AG10803 (cell line): ENCODE measurements at regions not wholly inside any gene's neighbourhood (a gene's known extent, or its start where the extent isn't known, plus 50 kb on each side); places are given as distances from the start of the nearest gene placed in this dataset.
A peak's percentile ranks its signal among the peaks of the same experiment; 100 is the strongest.
"Not testable (repeated sequence)": the region's sequence is repeated elsewhere in the genome, so short reads cannot be mapped to it uniquely, and the experiment has no call there.

Experiments used
- DNase-seq: peaks from one replicate; pipeline ENCODE4 v3.0.0; 2010; ENCODE audit warnings: low read depth
- H3K4me3 ChIP-seq: 2 replicates; pipeline ENCODE4 v1.5.1; 2011; ENCODE audit warnings: mild to moderate bottlenecking, low read length, control low read depth
- TF ChIP-seq, protein P1 (sequence below): conservative IDR thresholded peaks from 2 replicates; pipeline ENCODE4 v1.5.1; 2011; ENCODE audit warnings: mild to moderate bottlenecking, low read length, control low read depth, inconsistent platforms

DNA sequence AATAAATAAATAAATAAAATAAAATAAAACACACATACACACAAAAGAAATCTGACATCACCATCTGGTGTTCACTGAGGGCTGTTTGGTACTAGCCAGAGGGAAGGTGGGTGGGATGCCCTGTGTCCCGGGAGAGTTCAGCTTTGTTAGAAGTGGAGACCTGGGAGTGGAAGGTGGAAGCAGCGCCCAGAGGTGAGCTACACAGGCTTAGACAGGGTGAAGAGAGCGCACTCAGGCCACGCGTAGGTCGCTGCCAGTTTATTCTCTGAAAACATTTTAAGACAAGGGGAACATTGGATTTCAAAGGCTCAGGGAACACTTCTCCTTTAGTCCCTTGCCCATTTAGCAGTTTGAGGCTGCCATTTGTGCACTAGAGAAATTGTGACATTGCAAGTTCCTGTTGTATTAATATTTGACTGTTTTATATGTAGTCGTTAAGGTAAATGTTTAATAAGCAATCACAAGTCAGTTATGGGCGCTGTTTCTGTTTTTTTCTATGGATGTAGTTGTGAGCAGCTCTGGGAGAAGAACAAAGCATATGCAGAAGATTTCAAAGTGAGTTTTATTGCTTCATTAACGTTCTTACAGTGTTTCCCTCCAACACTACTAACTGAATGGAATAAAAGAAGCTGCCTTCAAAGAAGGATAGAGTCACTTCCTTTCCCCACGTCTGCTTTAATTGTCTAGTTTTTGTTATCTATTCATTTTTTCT is 405.5 kb upstream of the NR3C2 start:
- H3K4me3 ChIP-seq: no peak overlapping the region
- DNase-seq: no peak
- TF ChIP-seq, protein P1, sequence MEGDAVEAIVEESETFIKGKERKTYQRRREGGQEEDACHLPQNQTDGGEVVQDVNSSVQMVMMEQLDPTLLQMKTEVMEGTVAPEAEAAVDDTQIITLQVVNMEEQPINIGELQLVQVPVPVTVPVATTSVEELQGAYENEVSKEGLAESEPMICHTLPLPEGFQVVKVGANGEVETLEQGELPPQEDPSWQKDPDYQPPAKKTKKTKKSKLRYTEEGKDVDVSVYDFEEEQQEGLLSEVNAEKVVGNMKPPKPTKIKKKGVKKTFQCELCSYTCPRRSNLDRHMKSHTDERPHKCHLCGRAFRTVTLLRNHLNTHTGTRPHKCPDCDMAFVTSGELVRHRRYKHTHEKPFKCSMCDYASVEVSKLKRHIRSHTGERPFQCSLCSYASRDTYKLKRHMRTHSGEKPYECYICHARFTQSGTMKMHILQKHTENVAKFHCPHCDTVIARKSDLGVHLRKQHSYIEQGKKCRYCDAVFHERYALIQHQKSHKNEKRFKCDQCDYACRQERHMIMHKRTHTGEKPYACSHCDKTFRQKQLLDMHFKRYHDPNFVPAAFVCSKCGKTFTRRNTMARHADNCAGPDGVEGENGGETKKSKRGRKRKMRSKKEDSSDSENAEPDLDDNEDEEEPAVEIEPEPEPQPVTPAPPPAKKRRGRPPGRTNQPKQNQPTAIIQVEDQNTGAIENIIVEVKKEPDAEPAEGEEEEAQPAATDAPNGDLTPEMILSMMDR: no peak

DNA sequence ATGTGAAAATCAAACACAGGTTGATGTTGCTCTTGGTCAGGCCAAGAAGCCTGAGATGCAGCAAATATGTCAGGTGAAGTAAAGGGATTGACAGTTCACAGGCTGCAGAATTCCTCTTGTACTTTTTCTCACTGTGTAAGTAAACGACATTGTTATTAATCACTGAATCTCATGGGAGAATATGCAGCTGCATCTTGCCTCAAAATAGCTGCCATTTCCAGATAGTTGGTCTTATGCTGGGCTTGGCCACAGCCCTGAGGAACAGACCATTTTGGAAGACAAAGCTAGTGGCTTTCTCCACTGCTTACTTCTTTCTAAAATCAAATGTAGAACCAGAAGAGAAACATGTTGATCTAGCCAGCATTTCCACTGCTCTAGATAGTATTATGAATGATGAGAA is 403.4 kb upstream of the NR3C2 start:
- TF ChIP-seq, protein P1: no peak

DNA sequence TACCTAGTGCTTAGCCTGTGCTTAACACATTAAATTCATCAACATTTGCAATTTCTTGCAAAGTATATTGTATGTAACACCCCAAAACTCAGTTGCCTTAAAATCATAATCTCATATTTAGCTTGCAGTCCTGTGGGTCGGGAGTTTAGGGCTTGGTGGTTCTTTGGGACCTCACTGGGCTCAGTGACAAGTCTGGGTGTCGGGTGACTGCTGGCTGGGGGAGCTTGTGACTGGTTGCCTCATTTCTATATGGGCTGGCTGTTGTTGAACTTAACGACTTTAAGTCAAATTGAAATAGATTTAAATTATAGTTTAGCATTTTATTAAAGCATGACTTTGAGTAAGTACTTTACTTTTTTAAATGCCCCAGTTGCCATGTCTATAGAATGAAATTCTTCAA is 401.4 kb upstream of the NR3C2 start:
- no peak for DNase-seq
- TF ChIP-seq, protein P1: no peak
- H3K4me3 ChIP-seq: no peak overlapping the region

More for the DNA sequence above, 403.4 kb upstream of the NR3C2 start:
- DNase-seq: no peak
- no peak overlapping the region for H3K4me3 ChIP-seq

DNA sequence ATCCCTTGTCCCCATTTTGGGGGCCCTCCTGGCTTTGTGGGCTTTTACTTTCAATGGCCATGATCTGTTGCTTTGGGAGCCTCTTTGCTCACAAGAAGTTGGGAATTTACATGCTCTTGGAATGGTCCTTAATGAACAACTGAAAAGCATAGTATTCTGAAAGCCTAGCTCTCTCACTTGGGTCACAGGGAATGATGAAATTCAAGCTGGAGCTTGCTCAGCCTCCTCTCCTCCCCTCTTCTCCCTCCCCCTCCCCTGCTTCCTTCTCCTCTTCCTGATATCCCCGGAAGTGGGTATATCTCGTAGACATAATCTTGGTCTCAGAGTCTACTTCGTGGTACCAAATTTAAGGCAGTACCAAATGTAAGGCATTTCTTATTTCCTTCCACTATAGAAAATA is 400.6 kb upstream of the NR3C2 start:
- TF ChIP-seq, protein P1: no peak
- peak; percentile 1 for DNase-seq
- no peak overlapping the region for H3K4me3 ChIP-seq

DNA sequence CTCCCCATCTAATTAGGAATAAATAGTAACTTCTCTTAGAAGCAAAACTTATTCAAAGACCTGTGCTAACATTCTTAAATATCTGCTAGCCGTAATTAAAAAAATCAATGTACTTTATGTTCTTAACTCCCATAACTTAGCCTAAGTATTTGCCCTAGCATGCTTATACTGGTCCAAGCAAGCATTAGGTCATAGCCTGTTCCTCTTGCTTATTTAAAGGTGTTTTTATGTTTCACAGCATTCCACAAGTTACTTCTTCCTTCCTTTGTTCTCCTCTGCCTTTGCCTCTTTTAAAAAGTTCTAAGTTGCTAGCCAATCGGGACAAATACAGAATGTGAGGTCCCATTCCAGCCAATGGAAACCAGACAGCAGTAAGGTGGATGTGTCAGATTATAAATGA is 395.4 kb upstream of the NR3C2 start:
- not testable (repeated sequence) for H3K4me3 ChIP-seq, DNase-seq

DNA sequence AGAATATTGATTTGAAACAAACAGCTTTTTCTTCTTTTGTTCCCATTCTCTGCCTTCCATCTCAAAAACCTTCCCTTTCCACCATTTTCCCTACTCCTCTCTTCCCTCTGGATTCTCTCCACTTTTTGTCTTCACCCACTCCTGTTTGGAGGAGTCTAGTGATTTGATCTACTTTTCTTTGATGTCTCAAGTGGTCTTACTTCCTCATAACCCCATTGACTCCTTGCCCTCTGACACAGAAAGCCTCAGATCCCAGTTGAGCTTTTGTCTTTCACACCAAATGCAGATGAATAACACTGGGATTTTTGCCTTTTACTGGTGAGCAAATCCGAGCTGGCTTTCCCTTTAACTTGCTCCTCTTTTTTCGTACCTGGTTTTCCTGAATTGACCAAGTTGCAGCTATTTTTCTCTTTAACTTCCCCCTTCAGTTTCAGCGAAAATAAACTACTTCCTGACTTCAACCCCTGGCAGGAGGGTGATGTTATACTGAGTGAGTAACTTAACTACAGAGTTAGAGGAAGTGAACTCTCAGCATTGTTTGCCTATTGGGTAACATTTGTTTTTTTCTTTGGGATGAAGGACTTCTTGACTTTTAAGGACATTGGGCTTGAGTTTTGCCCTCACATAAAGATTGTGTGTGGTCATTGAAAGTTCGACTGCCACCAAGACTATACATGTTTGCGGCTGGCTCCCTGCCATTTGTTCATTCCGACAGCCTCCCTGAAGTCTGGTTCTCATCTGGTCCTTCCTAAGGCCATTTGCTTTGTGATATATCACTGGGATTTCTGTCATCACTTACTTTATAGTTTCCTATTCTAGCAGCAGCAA is 392.8 kb upstream of the NR3C2 start:
- TF ChIP-seq, protein P1: no peak
- no peak overlapping the region for H3K4me3 ChIP-seq
- DNase-seq: peak; percentile 70

DNA sequence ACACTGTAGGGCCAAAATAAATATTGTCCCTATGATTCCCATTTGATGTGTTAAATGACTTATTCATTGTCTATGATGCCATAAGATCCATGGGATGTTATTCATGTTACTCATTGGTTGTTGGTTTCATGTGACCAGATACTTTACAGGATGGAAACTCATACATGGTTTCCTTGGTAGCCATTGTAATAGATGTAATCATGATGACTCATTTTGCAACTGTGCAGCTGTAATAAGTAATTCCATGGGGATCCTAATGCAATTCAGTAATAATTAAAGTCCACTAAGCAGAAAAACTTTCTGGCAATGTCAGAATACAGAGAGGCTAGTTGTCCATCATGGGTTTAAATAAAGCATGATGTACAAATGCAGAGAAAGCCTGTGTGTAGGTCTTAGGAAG is 389.7 kb upstream of the NR3C2 start:
- DNase-seq: peak; percentile 89
- TF ChIP-seq, protein P1: no peak
- H3K4me3 ChIP-seq: no peak overlapping the region
